ENCODE measurements at regions not wholly inside any gene's neighbourhood (a gene's known extent, or its start where the extent isn't known, plus 50 kb on each side); places are given as distances from the start of the nearest gene placed in this dataset.
"Not testable (repeated sequence)": the region's sequence is repeated elsewhere in the genome, so short reads cannot be mapped to it uniquely, and the experiment has no call there.

- DNase-seq = no peak
Measured at GRCh38 chr10:62666275-62666674, 138.2 kb upstream of the ADO start.

- no peak for DNase-seq
Measured at GRCh38 chr10:62669341-62669740, 135.2 kb upstream of the ADO start.

GRCh38 chr10:62671104-62671503 is 133.4 kb upstream of the ADO start:
- DNase-seq = no peak

- DNase-seq = peak; percentile 92
Measured at GRCh38 chr10:62681211-62681940, 123.1 kb upstream of the ADO start.

- DNase-seq = no peak
Measured at GRCh38 chr10:62684911-62685310, 119.6 kb upstream of the ADO start.

- no peak for DNase-seq
Measured at GRCh38 chr10:62687230-62687748, 117.2 kb upstream of the ADO start.

GRCh38 chr10:62688971-62689700 is 115.4 kb upstream of the ADO start:
- no peak for DNase-seq

- no peak for DNase-seq
Measured at GRCh38 chr10:62689712-62690111, 114.8 kb upstream of the ADO start.

- DNase-seq = no peak
Measured at GRCh38 chr10:62690703-62691102, 113.8 kb upstream of the ADO start.

GRCh38 chr10:62691336-62691735 is 113.2 kb upstream of the ADO start:
- no peak for DNase-seq

GRCh38 chr10:62692085-62692484 is 112.4 kb upstream of the ADO start:
- DNase-seq = no peak

- no peak for DNase-seq
Measured at GRCh38 chr10:62693306-62693705, 111.2 kb upstream of the ADO start.

GRCh38 chr10:62694537-62695126 is 109.9 kb upstream of the ADO start:
- DNase-seq = no peak

GRCh38 chr10:62696798-62697197 is 107.7 kb upstream of the ADO start:
- DNase-seq = no peak

- no peak for DNase-seq
Measured at GRCh38 chr10:62699148-62699547, 105.4 kb upstream of the ADO start.

GRCh38 chr10:62704121-62704520 is 100.4 kb upstream of the ADO start:
- DNase-seq = not testable (repeated sequence)

- no peak for DNase-seq
Measured at GRCh38 chr10:62705789-62706188, 98.7 kb upstream of the ADO start.

- DNase-seq = no peak
Measured at GRCh38 chr10:62707810-62708209, 96.7 kb upstream of the ADO start.

- no peak for DNase-seq
Measured at GRCh38 chr10:62708569-62708968, 96.0 kb upstream of the ADO start.

- DNase-seq = no peak
Measured at GRCh38 chr10:62709200-62709599, 95.3 kb upstream of the ADO start.

GRCh38 chr10:62710182-62710581 is 94.3 kb upstream of the ADO start:
- no peak for DNase-seq

- no peak for DNase-seq
Measured at GRCh38 chr10:62715383-62715782, 89.1 kb upstream of the ADO start.

- no peak for DNase-seq
Measured at GRCh38 chr10:62718585-62718984, 85.9 kb upstream of the ADO start.

- no peak for DNase-seq
Measured at GRCh38 chr10:62719061-62719460, 85.5 kb upstream of the ADO start.

Data from activated effector memory CD4-positive, alpha-beta T cell treated with anti-CD3 and anti-CD28 coated beads, Interleukin-2, amount 50 U/mL, for 16 hours (primary cell).